Stimulated activated naive B cell treated with anti-CD40 and anti-IgM and Interleukin-4, amounts not matched to agents 10 μg/mL and 1 μg/mL and 100 μg/mL, for 72 hours (primary cell): ENCODE measurements at regions not wholly inside any gene's neighbourhood (a gene's known extent, or its start where the extent isn't known, plus 50 kb on each side); places are given as distances from the start of the nearest gene placed in this dataset.
A peak's percentile ranks its signal among the peaks of the same experiment; 100 is the strongest.
"Not testable (repeated sequence)": the region's sequence is repeated elsewhere in the genome, so short reads cannot be mapped to it uniquely, and the experiment has no call there.

Experiments used
- ATAC-seq, 2 donors: fragments of 150-1000 bp; cut with Tn5 transposase; replicated peaks; 2 replicates each; pipeline ENCODE4 v1.10.0; 2021; ENCODE audit warnings: moderate library complexity in 1 of 2
- DNase-seq: peaks from one replicate; pipeline ENCODE4 v3.0.0; 2021
- H3K27ac Mint-ChIP-seq: one replicate; pipeline ENCODE4 v1.8.0; 2022; ENCODE audit warnings: mild to moderate bottlenecking, mixed read lengths
- H3K27me3 Mint-ChIP-seq, 2 donors: one replicate each; pipeline ENCODE4 v1.8.0; 2022; ENCODE audit warnings: mixed read lengths in 2 of 2
- H3K36me3 Mint-ChIP-seq, 2 donors: one replicate each; pipeline ENCODE4 v1.8.0; 2022; ENCODE audit warnings: mixed read lengths in 2 of 2, mild to moderate bottlenecking in 1 of 2
- H3K4me1 Mint-ChIP-seq, 2 donors: one replicate each; pipeline ENCODE4 v1.8.0; 2022; ENCODE audit warnings: mixed read lengths in 2 of 2, mild to moderate bottlenecking in 1 of 2
- H3K4me3 Mint-ChIP-seq, 2 donors: one replicate each; pipeline ENCODE4 v1.8.0; 2022; ENCODE audit warnings: mild to moderate bottlenecking in 2 of 2, mixed read lengths in 2 of 2, moderate library complexity in 1 of 2
- H3K9me3 Mint-ChIP-seq, 2 donors: one replicate each; pipeline ENCODE4 v1.8.0; 2022; ENCODE audit warnings: mixed read lengths in 2 of 2, mild to moderate bottlenecking in 1 of 2

- ATAC-seq (no peak), DNase-seq (no peak)
- Mint-ChIP-seq H3K27me3 (no peaks in the 10 kb centered on the region), H3K27ac (no peak overlapping the region), H3K9me3 (peaks cover 0 to 2% of the 10 kb centered on the region in 2 donors), H3K36me3 (no peaks in the 10 kb centered on the region), H3K4me3 (no peak overlapping the region), H3K4me1 (no peaks in the 10 kb centered on the region)
Measured at GRCh38 chr11:28903716-28904115, 795.5 kb downstream of the METTL15 start.

- DNase-seq (no peak), ATAC-seq (peak in 1 of 2 donors; percentile 31)
- no peaks in the 10 kb centered on the region for H3K36me3 Mint-ChIP-seq
- H3K9me3 Mint-ChIP-seq = peaks cover 0 to 2% of the 10 kb centered on the region in 2 donors
- no peak overlapping the region for H3K27ac Mint-ChIP-seq
- H3K4me3 Mint-ChIP-seq = no peak overlapping the region
- H3K4me1 Mint-ChIP-seq = no peaks in the 10 kb centered on the region
- H3K27me3 Mint-ChIP-seq = no peaks in the 10 kb centered on the region
Measured at GRCh38 chr11:28900427-28900826, 792.2 kb downstream of the METTL15 start.

DNA sequence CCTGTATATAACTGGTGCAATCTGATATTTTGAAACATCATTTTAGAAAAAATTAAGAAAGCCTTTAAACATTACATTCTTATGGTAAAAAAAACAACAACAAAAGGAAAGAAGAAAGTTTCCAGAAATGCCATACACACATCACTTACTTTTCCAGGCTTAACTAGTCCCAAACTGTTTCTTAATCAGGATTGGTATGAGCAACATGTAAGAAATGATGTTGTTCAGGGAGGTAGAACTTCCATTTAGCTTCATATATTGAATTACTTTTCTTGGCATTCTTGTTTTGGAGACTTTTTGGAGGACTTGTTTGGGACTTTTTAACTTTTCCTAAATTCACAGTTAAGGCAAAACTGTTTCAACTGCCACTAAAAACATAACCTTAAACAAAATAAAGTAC lies 791.5 kb downstream of the METTL15 start:
- ATAC-seq = no peak
- H3K27ac Mint-ChIP-seq = no peak overlapping the region
- H3K4me3 Mint-ChIP-seq = no peak overlapping the region

DNA sequence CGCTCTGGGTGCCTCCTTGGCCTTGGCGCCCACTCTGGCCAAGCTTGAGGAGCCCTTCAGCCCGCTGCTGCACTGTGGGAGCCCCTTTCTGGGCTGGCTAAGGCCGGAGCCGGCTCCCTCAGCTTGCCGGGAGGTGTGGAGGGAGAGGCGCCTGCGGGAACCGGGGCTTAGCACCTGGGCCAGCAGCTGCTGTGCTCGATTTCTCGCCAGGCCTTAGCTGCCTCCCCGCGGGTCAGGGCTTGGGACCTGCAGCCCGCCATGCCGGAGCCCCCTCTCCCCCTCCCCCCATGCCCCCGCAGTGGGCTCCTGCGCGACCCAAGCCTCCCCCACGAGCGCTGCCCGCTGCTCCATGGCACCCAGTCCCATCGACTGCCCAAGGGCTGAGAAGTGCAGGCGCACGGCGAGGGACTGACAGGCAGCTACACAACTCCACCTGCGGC lies 782.4 kb downstream of the METTL15 start:
- not testable (repeated sequence) for DNase-seq, H3K36me3 Mint-ChIP-seq, H3K27me3 Mint-ChIP-seq, H3K4me3 Mint-ChIP-seq, H3K9me3 Mint-ChIP-seq, H3K27ac Mint-ChIP-seq, ATAC-seq, H3K4me1 Mint-ChIP-seq

More for the DNA sequence above, 791.5 kb downstream of the METTL15 start:
- Mint-ChIP-seq H3K9me3 (peaks cover 0 to 2% of the 10 kb centered on the region in 2 donors), H3K36me3 (no peaks in the 10 kb centered on the region), H3K4me1 (no peaks in the 10 kb centered on the region), H3K27me3 (no peaks in the 10 kb centered on the region)
- DNase-seq = no peak

GRCh38 chr11:28887681-28888080 lies 779.5 kb downstream of the METTL15 start:
- DNase-seq (no peak), ATAC-seq (no peak)
- peaks cover 12 to 14% of the 10 kb centered on the region in 2 donors for H3K9me3 Mint-ChIP-seq
- no peak overlapping the region for H3K27ac Mint-ChIP-seq
- no peaks in the 10 kb centered on the region for H3K36me3 Mint-ChIP-seq
- H3K27me3 Mint-ChIP-seq = no peaks in the 10 kb centered on the region
- no peaks in the 10 kb centered on the region for H3K4me1 Mint-ChIP-seq
- no peak overlapping the region for H3K4me3 Mint-ChIP-seq

DNA sequence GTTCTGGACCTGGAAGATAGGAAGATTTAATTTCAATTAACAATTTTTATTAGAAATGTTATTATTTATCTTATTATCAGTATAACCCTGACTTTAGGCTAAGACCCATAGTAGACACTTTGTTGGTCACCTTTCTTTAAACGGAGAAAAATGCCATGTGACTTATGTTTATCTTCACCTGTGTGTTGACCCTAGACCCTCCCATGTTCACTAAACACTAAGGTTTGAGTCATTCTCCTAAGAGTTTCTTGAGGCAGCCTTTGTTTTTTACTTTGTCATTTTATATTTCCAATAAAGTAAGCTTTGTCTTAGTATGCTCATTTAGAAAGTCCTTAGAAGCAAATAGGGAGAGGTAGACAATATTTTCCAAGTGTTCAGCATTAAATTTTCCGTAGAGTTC lies 771.7 kb downstream of the METTL15 start:
- Mint-ChIP-seq H3K4me3 (no peak overlapping the region), H3K27me3 (no peaks in the 10 kb centered on the region), H3K9me3 (peaks cover 7 to 12% of the 10 kb centered on the region in 2 donors), H3K4me1 (no peaks in the 10 kb centered on the region), H3K36me3 (no peaks in the 10 kb centered on the region), H3K27ac (no peak overlapping the region)
- ATAC-seq = no peak
- DNase-seq = no peak

DNA sequence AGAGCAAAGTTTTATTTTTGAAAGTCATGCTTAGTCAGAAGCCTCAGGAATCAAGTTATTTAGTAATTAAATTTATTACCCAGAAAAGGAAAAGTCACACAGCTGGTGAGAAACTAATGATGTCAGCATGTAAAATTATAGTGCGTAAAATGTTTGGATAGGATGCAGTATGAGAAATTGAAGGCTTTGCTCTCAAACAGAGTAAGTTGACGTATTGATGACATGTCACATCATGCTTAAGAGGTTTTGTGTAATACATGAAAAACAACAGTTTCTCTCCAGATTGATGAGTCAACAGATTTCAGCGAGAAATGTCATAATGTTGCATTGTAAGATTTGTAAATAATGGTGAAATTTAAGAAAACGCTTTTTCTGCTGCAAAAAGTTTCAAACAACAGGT lies 769.8 kb downstream of the METTL15 start:
- H3K27me3 Mint-ChIP-seq = no peaks in the 10 kb centered on the region
- peaks cover 0 to 5% of the 10 kb centered on the region in 2 donors for H3K9me3 Mint-ChIP-seq
- H3K27ac Mint-ChIP-seq = no peak overlapping the region
- no peak for ATAC-seq
- H3K36me3 Mint-ChIP-seq = no peaks in the 10 kb centered on the region
- no peaks in the 10 kb centered on the region for H3K4me1 Mint-ChIP-seq
- no peak overlapping the region for H3K4me3 Mint-ChIP-seq
- no peak for DNase-seq

- H3K36me3 Mint-ChIP-seq = no peaks in the 10 kb centered on the region
- peaks cover 0 to 2% of the 10 kb centered on the region in 2 donors for H3K9me3 Mint-ChIP-seq
- no peaks in the 10 kb centered on the region for H3K27me3 Mint-ChIP-seq
- H3K27ac Mint-ChIP-seq = no peak overlapping the region
- H3K4me3 Mint-ChIP-seq = no peak overlapping the region
- no peaks in the 10 kb centered on the region for H3K4me1 Mint-ChIP-seq
- ATAC-seq (no peak), DNase-seq (no peak)
Measured at GRCh38 chr11:28877340-28877739, 769.2 kb downstream of the METTL15 start.

DNA sequence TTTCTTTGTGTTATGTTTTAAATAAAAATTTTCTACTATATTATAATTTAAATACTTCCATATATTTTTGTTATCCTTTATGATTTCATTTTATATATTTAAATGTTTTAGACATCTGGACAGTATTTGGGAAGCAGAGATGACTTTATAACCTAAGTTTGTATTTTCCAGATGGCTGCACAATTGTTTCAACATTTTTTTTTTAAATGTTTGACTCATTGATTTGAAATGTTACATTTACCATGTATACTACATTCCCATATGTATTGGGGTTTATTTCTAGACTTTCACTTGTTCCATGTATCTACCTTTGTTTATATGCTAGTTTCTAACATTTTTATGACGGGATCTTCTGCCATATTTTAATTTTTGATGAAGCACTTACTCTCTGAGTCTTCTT lies 766.5 kb downstream of the METTL15 start:
- Mint-ChIP-seq H3K9me3 (peaks cover 2 to 4% of the 10 kb centered on the region in 2 donors), H3K4me1 (no peaks in the 10 kb centered on the region), H3K27me3 (no peaks in the 10 kb centered on the region), H3K27ac (no peak overlapping the region), H3K36me3 (no peaks in the 10 kb centered on the region), H3K4me3 (no peak overlapping the region)
- DNase-seq (no peak), ATAC-seq (no peak)

GRCh38 chr11:28871090-28871489 lies 762.9 kb downstream of the METTL15 start:
- Mint-ChIP-seq H3K27ac (no peak overlapping the region), H3K4me3 (no peak overlapping the region), H3K4me1 (no peaks in the 10 kb centered on the region), H3K36me3 (no peaks in the 10 kb centered on the region), H3K27me3 (no peaks in the 10 kb centered on the region), H3K9me3 (peaks cover 2 to 13% of the 10 kb centered on the region in 2 donors)
- ATAC-seq (no peak), DNase-seq (no peak)

DNA sequence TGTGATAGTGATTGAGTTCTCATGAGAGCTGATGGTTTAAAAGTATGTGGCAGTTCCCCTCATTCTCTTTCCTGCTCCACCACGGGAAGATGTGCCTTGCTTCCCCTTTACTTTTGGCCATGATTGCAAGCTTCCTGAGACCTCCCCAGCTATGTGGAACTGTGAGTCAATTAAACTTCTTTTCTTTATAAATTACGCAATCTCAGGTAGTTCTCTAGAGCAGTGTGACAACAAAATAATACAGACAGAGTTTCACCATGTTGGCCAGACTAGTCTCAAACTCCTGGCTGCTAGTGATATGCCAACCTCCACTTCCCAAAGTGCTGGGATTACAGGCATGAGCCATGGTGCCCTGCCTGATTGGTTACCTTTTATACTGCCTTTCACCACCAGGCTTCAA lies 755.2 kb downstream of the METTL15 start:
- ATAC-seq (no peak), DNase-seq (no peak)
- Mint-ChIP-seq H3K9me3 (peaks cover 5 to 9% of the 10 kb centered on the region in 2 donors), H3K27me3 (no peaks in the 10 kb centered on the region), H3K4me1 (no peaks in the 10 kb centered on the region), H3K4me3 (no peak overlapping the region), H3K27ac (no peak overlapping the region), H3K36me3 (no peaks in the 10 kb centered on the region)

GRCh38 chr11:28860893-28861292 lies 752.7 kb downstream of the METTL15 start:
- no peak for ATAC-seq
- H3K4me1 Mint-ChIP-seq = no peaks in the 10 kb centered on the region
- H3K27me3 Mint-ChIP-seq = no peaks in the 10 kb centered on the region
- H3K9me3 Mint-ChIP-seq = peaks cover 7 to 10% of the 10 kb centered on the region in 2 donors
- H3K27ac Mint-ChIP-seq = no peak overlapping the region
- H3K36me3 Mint-ChIP-seq = no peaks in the 10 kb centered on the region
- no peak overlapping the region for H3K4me3 Mint-ChIP-seq
- DNase-seq = no peak

DNA sequence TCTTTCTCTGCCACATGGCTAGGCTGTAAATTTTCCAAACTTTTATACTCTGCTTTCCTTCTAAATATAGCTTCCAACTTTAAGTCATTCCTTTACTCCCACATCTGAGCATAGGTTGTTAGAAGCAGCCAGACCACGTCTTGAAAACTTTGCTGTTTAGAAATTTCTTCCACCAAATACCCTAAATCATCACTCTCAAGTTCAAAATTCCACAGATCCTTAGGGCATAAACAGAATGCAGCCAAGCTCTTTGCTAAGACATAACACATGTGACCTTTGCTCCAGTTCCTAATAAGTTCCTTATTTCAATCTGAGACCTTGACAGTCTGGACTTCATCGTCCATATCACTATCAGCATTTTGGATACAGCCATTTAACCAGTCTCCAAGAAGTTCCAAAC lies 749.9 kb downstream of the METTL15 start:
- ATAC-seq (no peak), DNase-seq (no peak)
- Mint-ChIP-seq H3K4me3 (no peak overlapping the region), H3K36me3 (no peaks in the 10 kb centered on the region), H3K4me1 (no peaks in the 10 kb centered on the region), H3K27ac (no peak overlapping the region), H3K27me3 (no peaks in the 10 kb centered on the region), H3K9me3 (peaks cover 7% of the 10 kb centered on the region in 2 donors)

- H3K4me3 Mint-ChIP-seq = no peak overlapping the region
- no peaks in the 10 kb centered on the region for H3K4me1 Mint-ChIP-seq
- peaks cover 4 to 7% of the 10 kb centered on the region in 2 donors for H3K9me3 Mint-ChIP-seq
- no peaks in the 10 kb centered on the region for H3K36me3 Mint-ChIP-seq
- no peak overlapping the region for H3K27ac Mint-ChIP-seq
- no peaks in the 10 kb centered on the region for H3K27me3 Mint-ChIP-seq
- no peak for ATAC-seq
- DNase-seq = no peak
Measured at GRCh38 chr11:28849053-28849452, 740.9 kb downstream of the METTL15 start.

GRCh38 chr11:28842716-28843115 lies 734.5 kb downstream of the METTL15 start:
- Mint-ChIP-seq H3K4me1 (no peaks in the 10 kb centered on the region), H3K4me3 (no peak overlapping the region), H3K9me3 (peaks cover 0 to 2% of the 10 kb centered on the region in 2 donors), H3K27me3 (no peaks in the 10 kb centered on the region), H3K36me3 (no peaks in the 10 kb centered on the region), H3K27ac (no peak overlapping the region)
- DNase-seq (no peak), ATAC-seq (no peak)

DNA sequence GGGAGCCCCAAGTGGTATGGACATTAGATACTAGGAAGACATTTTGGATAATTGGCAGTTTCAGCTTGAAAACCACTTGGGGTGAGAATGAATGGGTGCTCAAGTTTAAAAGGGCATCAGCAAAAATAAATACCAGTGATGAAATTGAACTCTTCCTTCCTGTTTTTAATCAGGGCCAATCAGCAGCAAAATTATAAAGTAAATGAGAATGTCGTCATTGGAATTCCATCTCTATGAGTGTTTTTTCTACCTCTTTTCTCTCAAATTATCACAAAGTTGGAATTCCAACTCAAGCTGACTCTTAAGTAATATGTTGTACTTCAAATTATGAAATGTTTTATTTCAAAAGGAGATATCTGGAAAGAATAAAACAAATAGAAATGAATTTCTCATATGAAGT lies 730.6 kb downstream of the METTL15 start:
- no peak overlapping the region for H3K27ac Mint-ChIP-seq
- H3K9me3 Mint-ChIP-seq = peaks cover 0 to 2% of the 10 kb centered on the region in 2 donors
- no peaks in the 10 kb centered on the region for H3K4me1 Mint-ChIP-seq
- no peaks in the 10 kb centered on the region for H3K36me3 Mint-ChIP-seq
- no peak overlapping the region for H3K4me3 Mint-ChIP-seq
- H3K27me3 Mint-ChIP-seq = no peaks in the 10 kb centered on the region
- ATAC-seq = no peak
- DNase-seq = no peak
